T-cell (primary cell): ENCODE measurements at regions not wholly inside any gene's neighbourhood (a gene's known extent, or its start where the extent isn't known, plus 50 kb on each side); places are given as distances from the start of the nearest gene placed in this dataset.

Experiments
- ATAC-seq, 4 experiments: fragments of 200-7000 bp in 3 of 4; fragments of 150-1000 bp in 1 of 4; cut with Tn5 transposase; replicated peaks in 1 of 4; 1 replicate in 3 of 4; 2 replicates in 1 of 4; pipeline ENCODE4 v1.10.0; 2021; ENCODE audit warnings: moderate library complexity in 3 of 4, mild to moderate bottlenecking in 2 of 4, moderate number of reproducible peaks in 1 of 4
- CTCF ChIA-PET, 2 donors: fragments of 300-600 bp; sonication (Branson Sonifier 250); formaldehyde crosslinking; loops; one replicate each; lab custom pipeline; 2022; ENCODE audit warnings: antibody characterized with exemption in 2 of 2; lab: Charles Lee
- POLR2A ChIA-PET, 2 donors: fragments of 300-600 bp; sonication (Branson Sonifier 250); formaldehyde crosslinking; loops; one replicate each; lab custom pipeline; 2022; ENCODE audit warnings: antibody characterized with exemption in 2 of 2; lab: Charles Lee
- DNase-seq, 35 experiments: peaks; one replicate each; pipeline versions ENCODE4 v3.0.0 to v3.0.0-alpha.2; 2013 to 2023
- H3K27ac ChIP-seq: one replicate; pipeline ENCODE4 v1.5.1; 2013; ENCODE audit warnings: low read length
- H3K27me3 ChIP-seq, 2 experiments: replicated peaks in 1 of 2; 1 replicate in 1 of 2; 2 replicates in 1 of 2; pipeline versions ENCODE4 v1.6.1 to v1.7.0; 2013; ENCODE audit warnings: low read length in 1 of 2, mixed read lengths in 1 of 2; ENCODE audit not compliant: control insufficient read depth in 2 of 2, insufficient read depth in 2 of 2; ENCODE audit errors: extremely low read depth in 1 of 2
- H3K36me3 ChIP-seq, 2 donors: 1 replicate in 1 of 2; 2 replicates in 1 of 2; pipeline versions ENCODE4 v1.6.1 to v1.7.0; 2013; ENCODE audit warnings: low read length in 1 of 2; ENCODE audit not compliant: control insufficient read depth in 2 of 2, insufficient read depth in 1 of 2; ENCODE audit errors: extremely low read depth in 1 of 2
- H3K4me1 ChIP-seq, 2 experiments: 1 replicate in 1 of 2; 2 replicates in 1 of 2; pipeline versions ENCODE4 v1.6.1 to v1.7.0; 2013; ENCODE audit warnings: low read length in 2 of 2, mixed read lengths in 1 of 2; ENCODE audit not compliant: insufficient read depth in 2 of 2, control insufficient read depth in 1 of 2; ENCODE audit errors: extremely low read depth in 1 of 2
- H3K4me3 ChIP-seq, 2 donors: 1 replicate in 1 of 2; 2 replicates in 1 of 2; pipeline versions ENCODE4 v1.5.1 to v1.7.0; 2013; ENCODE audit warnings: mild to moderate bottlenecking in 2 of 2, low read length in 1 of 2, moderate library complexity in 1 of 2; ENCODE audit not compliant: control insufficient read depth in 1 of 2; ENCODE audit errors: extremely low read depth in 1 of 2
- H3K9me3 ChIP-seq: 2 replicates; pipeline ENCODE4 v1.7.0; 2013
- H3K27ac Mint-ChIP-seq, 2 donors: one replicate each; pipeline ENCODE4 v1.8.0; 2020 to 2021; ENCODE audit warnings: mild to moderate bottlenecking in 2 of 2, mixed read lengths in 2 of 2
- H3K27me3 Mint-ChIP-seq, 2 donors: one replicate each; pipeline ENCODE4 v1.8.0; 2021 to 2022; ENCODE audit warnings: mixed read lengths in 2 of 2
- H3K36me3 Mint-ChIP-seq: one replicate; pipeline ENCODE4 v1.8.0; 2021; ENCODE audit warnings: mixed read lengths
- H3K4me1 Mint-ChIP-seq, 3 donors: one replicate each; pipeline ENCODE4 v1.8.0; 2020 to 2022; ENCODE audit warnings: mixed read lengths in 3 of 3, mild to moderate bottlenecking in 1 of 3
- H3K4me3 Mint-ChIP-seq, 3 donors: one replicate each; pipeline ENCODE4 v1.8.0; 2020 to 2022; ENCODE audit warnings: mild to moderate bottlenecking in 3 of 3, mixed read lengths in 3 of 3, moderate library complexity in 3 of 3
- H3K9me3 Mint-ChIP-seq, 3 donors: one replicate each; pipeline ENCODE4 v1.8.0; 2020 to 2022; ENCODE audit warnings: mixed read lengths in 3 of 3
- WGBS: methylation state at CpG from one replicate; pipeline ENCODE4 v1.1.5; 2013; ENCODE audit warnings: missing lambda C conversion rate; ENCODE audit not compliant: insufficient coverage; 5-methylcytosine and 5-hydroxymethylcytosine counted together

DNA sequence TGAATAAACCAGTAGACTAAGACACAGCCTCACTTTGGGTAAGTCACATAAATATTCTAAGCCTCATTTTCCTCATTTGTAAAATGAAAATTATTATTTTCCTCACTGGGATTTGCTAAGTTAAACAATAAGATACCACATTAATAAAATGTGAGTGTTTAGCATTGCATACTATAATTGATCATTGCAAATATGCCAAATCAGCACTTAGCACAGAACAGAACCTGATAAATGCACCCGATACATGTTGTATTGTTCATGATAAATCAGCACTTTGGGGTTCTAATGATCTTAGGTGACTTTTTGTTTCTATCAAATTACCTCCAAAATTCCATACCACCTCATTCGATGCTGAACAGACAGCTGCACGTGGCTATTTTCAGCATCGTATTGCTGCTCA, 50.2 kb upstream of the RAPGEF4 start:
- H3K4me3 ChIP-seq: no peak overlapping the region
- no peaks in the 10 kb centered on the region for H3K36me3 ChIP-seq
- no peak overlapping the region for H3K4me3 Mint-ChIP-seq
- ChIA-PET CTCF (no interaction called here), POLR2A (no interaction called here)
- WGBS: 91% methylated on average over 3 of the region's 4 CpGs
- H3K9me3 Mint-ChIP-seq: peaks cover 3 to 15% (median 11%) of the 10 kb centered on the region in 3 donors
- H3K4me1 Mint-ChIP-seq: peaks cover 6 to 26% (median 7%) of the 10 kb centered on the region in 3 donors
- H3K27me3 ChIP-seq: peaks cover 0 to 4% of the 10 kb centered on the region in 2 experiments
- H3K9me3 ChIP-seq: no peaks in the 10 kb centered on the region
- H3K4me1 ChIP-seq: no peaks in the 10 kb centered on the region
- no peak overlapping the region for H3K27ac Mint-ChIP-seq
- H3K36me3 Mint-ChIP-seq: peaks cover 8% of the 10 kb centered on the region
- H3K27me3 Mint-ChIP-seq: peaks cover 2 to 3% of the 10 kb centered on the region in 2 donors
- ATAC-seq (no peak), DNase-seq (no peak)
- no peak overlapping the region for H3K27ac ChIP-seq
